HG03575 (cell line): ENCODE measurements at regions not wholly inside any gene's neighbourhood (a gene's known extent, or its start where the extent isn't known, plus 50 kb on each side); places are given as distances from the start of the nearest gene placed in this dataset.
A peak's percentile ranks its signal among the peaks of the same experiment; 100 is the strongest.
"Not testable (repeated sequence)": the region's sequence is repeated elsewhere in the genome, so short reads cannot be mapped to it uniquely, and the experiment has no call there.

Experiments used
- ATAC-seq: cut with Tn5 transposase; IDR thresholded peaks from one replicate; pipeline ENCODE4 v1.9.1; 2021; ENCODE audit not compliant: unreplicated experiment, insufficient number of reproducible peaks, low FRiP score; ENCODE audit errors: extremely low read depth

DNA sequence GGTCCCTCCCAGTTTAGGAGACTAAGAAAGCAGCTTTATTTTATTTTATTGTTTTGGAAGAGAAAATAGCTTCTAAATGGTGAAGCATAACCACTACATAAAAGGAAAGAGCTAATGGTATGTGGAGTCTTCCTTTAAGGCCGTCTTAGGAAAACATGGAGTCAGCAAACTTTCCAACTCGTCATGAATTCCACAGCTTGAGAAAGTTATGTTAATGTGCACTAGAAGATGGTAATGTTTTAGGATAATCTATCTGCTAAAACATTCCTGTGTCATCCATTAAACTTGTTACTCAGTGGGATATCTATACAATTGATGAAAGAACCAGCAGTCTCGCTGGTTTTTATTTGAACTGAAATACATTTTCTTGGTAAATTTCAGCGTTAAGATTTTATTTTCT, 448.4 kb upstream of the SEL1L start:
- no peak for ATAC-seq

DNA sequence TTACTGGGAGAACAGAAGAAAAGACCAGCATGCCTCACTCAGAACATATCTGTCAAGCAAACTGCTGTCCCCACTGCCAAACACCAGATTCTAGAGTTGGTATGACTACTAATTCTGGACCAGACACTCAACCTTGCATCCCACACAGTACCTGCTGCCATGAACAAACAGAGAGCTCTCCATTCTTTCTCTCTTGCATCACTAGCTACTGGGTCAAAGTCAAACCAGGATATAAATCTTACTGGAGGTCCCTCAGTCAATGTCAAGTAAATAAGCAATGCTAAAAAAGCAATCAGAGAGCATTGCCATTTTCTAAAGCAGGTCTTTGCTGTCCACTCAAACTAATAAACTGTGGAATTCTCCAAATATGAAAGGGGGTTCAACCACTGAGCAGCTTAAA, 452.4 kb upstream of the SEL1L start:
- ATAC-seq: no peak

GRCh38 chr14:81989211-81989610, 455.6 kb upstream of the SEL1L start:
- ATAC-seq: no peak

DNA sequence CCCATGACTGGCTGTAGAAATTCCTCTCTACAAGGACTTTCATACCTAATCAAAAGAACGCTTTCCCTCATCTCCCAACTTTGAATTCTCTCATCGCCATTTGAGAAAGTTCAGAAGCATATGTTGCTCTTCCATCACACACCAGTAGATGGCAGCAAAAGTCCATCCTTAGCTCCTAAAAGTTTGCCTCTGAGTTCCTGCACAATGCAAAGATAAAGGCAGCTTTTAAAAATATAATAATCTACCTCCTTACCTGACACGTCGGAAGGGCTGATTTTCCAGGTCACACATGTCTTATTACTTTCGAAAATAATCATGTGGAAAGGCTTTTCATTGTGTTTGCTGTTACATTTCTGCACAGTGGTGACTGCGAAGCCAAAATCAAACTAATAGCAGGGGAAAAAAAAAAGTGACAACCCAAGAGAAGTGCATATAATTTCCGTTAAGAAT, 456.7 kb upstream of the SEL1L start:
- no peak for ATAC-seq

GRCh38 chr14:81991998-81992397, 458.3 kb upstream of the SEL1L start:
- no peak for ATAC-seq

- no peak for ATAC-seq
These were observed 459.8 kb upstream of the SEL1L start for GRCh38 chr14:81993432-81993831.

DNA sequence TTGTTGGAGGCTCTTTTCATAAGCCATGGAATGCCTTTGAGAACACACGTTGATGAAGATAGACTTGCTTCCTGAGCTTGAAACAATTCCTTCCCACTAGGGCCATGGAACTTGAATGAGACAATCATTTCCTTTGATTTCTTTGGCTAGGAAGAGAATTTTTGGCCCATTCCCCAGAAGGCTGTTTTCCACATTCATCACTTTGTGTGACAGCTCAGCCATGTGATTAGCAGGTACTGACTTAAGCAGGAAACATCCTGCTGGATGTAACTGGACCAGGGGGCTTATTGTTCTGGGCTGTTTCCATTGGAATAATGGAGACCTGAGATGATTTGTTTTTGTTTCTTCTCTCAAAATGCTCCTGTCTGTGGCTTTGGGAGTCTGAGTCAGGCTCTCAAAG, 469.8 kb upstream of the SEL1L start:
- ATAC-seq: no peak

- no peak for ATAC-seq
These were observed 475.4 kb upstream of the SEL1L start for GRCh38 chr14:82009076-82009475.

DNA sequence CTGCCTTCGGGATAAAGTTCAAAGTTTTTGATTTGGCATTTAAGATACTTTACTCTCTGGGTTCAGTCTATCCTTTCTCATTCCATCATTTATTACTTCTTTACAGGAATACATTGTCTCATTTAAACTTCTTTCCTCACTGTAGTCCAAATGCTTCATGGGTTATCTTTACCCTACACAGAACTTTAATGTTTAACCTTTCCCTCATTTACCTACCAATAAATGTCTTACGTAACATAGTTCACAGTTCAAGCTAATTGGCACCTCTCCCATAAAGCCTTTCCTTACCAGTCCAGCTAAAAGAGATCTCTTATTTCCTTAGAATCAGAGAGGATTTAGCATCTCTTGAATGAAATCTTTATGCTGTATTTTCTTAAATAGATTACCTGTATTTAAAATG, 476.3 kb upstream of the SEL1L start:
- ATAC-seq: no peak

DNA sequence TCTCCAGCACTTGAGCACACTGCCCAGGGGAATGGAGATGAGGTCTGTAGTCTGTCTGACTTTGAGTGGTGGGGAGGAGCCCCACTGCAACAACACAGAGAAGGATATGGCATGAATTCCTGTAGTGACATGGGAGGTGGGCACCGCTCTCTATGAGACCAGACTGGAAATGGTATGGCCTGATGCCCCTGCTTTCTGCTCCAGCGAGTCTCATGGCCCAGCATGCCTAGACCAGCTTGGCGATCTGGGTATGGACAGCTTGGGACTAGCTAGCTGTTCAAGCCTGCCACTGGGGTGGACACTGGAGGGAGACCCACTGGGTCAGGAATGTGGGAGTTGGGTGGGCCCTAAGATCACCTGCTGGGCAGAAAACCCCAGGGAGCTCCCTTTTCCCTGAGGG, 477.8 kb upstream of the SEL1L start:
- no peak for ATAC-seq

DNA sequence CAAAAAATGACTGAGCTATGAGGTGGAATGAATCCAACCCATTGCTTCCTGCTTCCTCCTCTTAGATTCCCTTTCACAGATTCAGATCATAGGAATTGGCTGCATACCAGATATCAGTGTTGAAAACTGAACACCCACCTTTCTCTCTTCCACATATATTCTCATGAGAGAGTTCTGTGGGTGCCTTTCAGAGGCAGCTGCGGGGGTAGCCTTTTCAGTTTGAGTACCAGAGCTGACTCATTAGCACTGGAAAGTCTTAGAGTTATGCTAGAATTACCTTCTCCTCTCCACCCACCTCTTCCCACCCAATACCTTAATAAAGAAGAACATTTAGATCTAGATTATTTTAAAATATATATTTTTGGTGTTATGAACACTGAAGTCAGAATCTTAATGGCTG, 495.4 kb upstream of the SEL1L start:
- no peak for ATAC-seq

- no peak for ATAC-seq
These were observed 501.7 kb upstream of the SEL1L start for GRCh38 chr14:82035397-82035796.

DNA sequence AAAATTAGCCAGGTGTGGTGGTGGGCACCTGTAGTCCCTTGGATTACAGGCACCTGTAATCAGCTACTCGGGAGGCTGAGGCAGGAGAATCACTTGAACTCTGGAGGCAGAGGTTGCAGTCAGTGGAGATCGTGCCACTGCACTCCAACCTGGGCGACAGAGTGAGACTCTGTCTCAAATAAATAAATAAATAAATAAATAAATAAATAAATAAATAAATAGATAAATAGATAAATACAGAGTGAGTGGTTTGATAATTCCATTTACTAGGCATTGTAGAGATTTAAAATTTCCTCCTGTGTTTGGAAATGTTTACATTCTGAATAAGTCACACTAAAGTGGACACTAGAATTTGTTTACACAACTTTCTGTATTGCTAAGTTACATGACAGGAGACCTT, 504.4 kb upstream of the SEL1L start:
- not testable (repeated sequence) for ATAC-seq

DNA sequence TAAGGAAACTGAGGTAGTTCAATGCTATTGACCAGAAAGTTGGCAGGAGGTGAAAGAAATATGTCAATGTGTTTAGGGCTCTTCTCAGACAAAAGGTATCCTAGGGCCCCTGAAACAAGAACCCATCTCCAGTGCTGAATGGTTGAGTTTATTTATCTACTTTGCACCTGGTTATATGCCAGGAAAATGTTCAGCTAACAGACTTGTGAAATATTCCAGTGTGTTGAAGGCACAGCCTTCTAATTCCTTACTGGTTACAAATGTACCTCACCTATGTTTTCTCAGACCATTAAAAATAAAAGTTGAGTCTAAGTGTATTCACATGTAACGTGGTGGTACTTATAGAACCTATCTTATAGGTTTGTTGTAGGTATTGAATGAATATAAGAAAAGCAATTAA, 511.7 kb upstream of the SEL1L start:
- ATAC-seq: no peak

DNA sequence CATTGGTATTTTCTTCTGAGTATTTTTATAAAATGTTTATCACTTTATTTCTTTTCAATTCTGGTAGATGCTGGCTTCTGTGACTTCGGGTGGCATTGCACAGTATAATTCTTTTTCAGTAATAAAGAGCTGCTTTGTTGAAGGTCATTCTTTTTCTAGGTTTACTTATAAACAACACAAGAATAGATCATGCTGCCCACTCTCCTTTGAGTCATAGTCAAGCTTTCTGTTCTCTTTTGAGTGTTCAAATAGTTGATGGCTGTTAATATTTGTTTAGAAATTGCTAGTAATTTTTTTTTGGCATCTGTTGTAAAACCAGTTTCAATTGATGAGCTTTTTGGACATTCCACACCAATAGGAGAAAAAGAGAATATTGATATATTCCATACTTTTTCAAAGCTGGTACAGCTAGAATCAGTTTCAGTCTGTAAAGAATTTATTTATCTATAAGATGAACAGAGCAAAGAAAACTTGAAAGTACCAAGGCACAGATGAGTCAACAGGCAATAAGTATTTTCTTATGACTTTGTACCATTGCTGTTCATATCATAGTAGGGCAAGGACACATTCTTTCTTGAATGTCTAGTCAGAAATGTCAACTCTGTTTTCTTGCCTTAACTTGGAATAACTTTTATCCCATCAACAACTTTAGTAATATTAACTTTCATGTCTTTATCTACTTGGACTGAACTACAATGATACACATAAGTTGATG, 513.0 kb upstream of the SEL1L start:
- ATAC-seq: peak; percentile 45

GRCh38 chr14:82047777-82048470, 514.3 kb upstream of the SEL1L start:
- no peak for ATAC-seq

DNA sequence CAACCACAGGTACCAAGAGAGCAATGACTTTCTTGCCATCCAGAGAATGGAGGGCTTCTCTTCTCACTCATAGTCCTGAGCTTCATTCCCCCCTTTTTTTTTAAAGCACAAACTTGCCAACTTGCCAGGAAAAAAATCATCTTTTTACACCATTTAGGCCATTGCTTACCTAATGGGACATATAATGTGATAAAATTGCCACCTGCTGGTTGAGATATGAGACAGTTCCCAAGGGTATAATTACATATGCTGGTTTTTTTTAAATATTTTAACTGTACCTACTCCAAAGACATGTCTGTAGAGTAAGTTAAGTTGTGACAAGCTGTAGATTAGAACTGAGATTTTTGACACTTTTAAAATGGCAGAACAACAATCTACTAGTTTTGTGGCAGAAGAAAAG, 519.1 kb upstream of the SEL1L start:
- ATAC-seq: no peak

GRCh38 chr14:82055515-82056115, 522.0 kb upstream of the SEL1L start:
- no peak for ATAC-seq

GRCh38 chr14:82060219-82060618, 526.6 kb upstream of the SEL1L start:
- ATAC-seq: no peak

- ATAC-seq: no peak
These were observed 533.7 kb upstream of the SEL1L start for GRCh38 chr14:82067221-82067875.
